Fibroblast of skin of abdomen (primary cell): ENCODE measurements at regions not wholly inside any gene's neighbourhood (a gene's known extent, or its start where the extent isn't known, plus 50 kb on each side); places are given as distances from the start of the nearest gene placed in this dataset.

Source experiments
- DNase-seq: peaks from one replicate; pipeline ENCODE4 v3.0.0-alpha.2; 2013

DNA sequence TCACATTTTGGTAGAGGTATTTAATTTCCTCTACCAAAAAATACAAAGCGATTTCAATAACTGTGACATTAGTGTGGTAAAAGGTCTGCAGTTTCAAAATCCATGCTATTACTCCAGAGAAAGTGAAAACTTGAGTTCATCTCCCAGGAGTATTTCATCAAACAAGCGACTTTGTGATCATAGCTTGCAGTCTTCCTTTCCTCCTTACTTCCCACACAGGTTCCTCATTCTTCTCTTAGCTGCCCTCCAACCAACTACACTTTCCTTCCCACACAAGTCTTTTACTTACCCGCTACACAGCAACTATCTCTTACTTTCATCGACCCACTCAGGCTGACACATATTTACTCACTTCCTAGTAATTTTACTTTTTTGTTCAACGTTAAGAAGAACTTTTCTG is 413.4 kb upstream of the USP15 start:
- no peak for DNase-seq

DNA sequence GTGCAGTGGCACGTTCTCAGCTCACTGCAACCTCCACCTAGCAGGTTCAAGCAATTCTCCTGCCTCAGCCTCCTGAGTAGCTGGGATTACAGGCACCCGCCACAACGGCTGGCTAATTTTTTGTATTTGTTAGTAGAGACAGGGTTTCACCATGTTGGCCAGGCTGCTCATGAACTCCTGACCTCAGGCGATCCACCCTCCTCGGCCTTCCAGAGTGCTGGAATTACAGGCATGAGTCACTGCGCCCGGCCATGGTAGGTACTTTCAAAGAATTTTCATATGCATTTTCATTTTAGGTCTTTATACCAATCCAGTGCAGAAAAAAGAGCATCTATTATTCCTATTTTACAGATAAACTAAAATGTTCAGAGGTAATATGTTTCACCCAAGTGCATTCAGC is 411.3 kb upstream of the USP15 start:
- no peak for DNase-seq

DNA sequence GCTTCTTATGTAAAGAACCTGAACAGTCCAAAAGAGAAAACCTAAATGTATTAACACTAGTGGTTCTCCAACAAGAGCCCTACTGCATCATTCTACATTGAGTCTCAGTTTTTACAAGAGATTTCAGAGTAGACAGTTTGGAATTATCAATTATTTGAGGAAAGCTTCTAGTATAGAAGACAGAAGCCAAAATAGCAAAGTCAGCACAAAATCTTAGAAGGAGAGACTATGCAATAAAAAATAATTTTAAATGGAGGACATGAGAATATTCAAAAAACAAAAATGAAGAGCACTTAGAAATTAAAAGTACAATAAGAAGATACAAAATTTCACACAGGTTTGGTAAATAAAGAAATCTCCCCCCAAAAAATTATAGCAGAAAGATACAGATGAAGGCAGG is 406.3 kb upstream of the USP15 start:
- no peak for DNase-seq

DNA sequence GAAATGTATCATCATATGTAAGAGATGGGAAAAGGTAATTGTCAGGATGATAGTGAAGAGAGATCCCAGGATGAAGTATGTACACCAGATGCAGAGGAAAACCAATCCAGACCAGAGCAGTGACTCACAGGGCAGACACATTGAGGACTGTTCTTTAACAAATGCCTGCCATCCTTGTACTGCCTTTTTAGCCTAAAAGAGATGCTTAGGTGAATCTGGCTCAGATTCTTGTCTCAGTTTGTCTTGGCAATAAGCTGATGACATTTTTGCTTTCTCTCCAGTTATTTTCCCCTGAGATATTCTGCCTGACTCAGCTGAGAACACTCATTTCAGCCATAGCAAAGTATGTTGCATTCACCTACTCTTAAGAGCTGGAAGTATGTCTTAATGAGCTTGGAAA is 405.3 kb upstream of the USP15 start:
- DNase-seq = peak; percentile 19

DNA sequence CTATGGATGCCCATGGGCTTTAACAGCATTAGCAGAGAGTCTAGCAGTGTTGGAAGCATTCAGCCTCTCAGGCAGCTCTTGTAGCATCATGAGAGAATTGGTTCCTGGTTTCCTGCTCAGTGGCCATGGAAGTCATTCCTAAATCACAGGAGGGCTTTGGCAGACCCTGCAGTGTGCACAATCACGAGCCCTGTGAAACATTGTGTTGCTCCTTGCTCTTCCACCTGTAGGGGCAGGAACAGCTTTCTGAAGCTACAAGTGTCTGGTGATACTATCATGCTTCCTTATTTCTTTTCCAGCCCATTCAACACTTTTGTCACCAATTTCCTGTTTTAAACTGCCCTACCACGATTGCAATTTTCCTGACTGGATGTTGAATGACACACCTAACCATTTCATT is 402.2 kb upstream of the USP15 start:
- DNase-seq = no peak

DNA sequence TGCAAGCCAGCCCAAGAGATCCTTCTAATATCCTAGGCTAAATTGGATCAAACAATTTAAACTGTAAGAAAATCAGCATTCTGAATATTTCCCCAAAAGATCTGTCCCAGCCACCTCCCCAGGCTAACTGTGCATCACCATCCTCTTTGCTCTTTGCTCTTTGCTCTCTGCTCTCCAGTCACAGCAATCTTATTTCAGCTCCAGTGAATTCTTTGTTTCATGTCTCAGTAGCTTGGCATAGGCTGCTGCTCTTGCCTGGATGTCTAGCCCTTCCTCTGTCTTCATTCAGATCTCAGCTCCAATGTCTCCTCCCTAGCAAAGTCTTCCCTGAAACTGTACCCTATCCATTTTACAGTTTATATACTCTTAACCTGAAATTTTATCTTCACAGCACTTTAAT is 399.8 kb upstream of the USP15 start:
- no peak for DNase-seq

DNA sequence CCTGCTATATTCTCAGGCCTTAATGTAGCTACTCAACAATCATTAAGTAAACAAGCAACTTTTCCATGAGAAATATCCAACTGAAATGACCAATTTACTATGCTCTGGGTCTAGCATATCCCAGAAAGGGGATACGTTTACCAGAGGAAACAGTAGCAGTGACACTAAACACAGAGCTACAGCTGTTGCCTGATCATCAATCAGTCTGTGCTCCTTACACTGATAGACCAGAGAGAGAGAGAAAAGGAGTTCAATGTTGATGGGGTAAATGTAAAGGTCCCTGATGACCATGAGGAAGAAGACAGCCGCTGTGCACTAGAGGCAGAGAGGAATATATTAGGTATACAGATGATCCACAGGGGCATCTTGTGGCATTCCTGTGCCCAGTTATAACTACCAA is 397.2 kb upstream of the USP15 start:
- DNase-seq = no peak

DNA sequence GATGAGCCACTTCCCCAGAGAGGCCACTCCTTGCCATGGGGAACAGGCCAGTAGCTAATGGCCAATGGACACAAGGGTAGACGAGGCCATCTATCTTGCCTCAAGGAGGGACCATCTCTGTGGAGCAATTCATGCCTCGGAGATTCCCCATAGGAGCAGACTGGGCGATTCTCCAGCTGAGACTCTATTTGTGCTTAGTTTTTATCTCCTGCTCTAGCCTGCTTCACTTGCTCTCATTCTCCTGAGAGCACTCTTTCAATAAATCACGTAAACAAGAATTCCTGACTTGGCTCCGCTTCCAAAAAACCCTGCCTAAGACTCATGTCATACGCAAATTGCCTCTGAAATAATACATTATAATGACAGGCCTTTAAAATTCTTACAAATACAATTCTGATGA is 396.4 kb upstream of the USP15 start:
- DNase-seq = no peak

DNA sequence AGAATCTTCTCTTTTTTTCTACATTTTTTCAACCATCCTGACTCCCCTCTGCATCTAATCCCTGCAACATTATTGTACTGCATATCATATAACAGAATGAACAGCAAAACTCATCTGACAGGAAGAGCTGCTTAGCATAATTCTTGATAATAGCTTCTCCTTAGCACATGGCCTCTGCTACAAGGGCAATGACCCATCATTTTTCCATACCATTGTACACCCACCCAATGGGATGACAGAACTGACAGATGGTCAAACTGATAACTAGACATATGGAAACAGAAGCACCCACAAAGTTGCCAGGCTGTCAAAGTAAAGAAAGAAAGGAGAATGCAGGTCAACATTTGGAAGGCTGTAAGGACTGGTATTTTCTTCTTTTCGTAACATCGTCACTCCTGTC is 390.4 kb upstream of the USP15 start:
- no peak for DNase-seq

DNA sequence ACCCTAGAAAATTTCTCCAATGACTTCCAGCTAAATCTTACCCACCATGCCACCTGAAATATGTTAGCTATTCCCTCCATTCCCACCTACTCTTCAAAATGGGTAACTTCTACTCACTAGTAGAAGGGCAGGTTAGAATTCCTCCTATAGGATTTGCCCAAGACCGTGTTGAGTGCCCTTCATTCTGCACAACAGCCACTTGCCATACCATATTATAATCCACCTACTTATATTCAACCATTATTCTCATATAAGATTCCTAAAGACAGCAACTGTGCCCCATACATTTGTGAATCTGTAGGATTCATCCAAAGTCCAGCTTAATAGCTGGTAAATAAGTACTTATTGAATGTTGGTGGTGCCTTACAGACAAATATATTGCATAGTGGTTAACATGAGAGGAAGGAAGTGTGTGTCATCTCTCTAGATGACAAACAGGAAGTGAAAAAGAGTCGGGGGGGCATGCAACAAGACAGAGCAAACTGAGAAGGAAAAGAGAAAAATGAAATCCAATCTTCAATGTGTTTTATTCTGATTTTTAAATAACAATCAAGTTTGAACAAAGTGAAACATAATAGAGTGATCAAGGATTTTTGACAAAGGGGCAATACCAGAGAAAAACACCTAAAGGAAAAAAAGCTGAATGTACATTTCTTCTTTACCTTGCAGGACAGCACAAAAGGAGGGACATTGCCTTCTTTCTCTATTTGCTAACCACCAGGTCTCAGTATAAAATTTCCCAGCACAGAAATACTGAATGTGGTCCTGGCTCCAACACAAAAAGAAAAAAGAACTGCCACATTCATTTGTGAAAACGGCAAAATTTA is 389.3 kb upstream of the USP15 start:
- DNase-seq = no peak

DNA sequence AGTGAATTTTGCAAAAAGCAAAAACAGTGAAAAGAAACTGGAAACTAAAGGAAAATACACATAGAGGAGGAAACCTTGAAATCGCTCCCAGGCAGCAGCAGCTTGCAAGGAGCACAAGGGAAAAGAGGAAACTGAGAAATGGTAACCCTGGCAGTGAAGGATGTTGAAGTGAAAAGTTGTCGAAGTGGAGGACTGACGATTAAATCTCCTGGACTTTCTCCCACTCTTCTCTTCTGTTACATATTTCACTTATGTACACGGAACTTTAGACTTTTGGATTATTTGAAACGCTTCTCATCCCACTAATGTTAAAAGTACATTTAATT is 388.8 kb upstream of the USP15 start:
- no peak for DNase-seq

DNA sequence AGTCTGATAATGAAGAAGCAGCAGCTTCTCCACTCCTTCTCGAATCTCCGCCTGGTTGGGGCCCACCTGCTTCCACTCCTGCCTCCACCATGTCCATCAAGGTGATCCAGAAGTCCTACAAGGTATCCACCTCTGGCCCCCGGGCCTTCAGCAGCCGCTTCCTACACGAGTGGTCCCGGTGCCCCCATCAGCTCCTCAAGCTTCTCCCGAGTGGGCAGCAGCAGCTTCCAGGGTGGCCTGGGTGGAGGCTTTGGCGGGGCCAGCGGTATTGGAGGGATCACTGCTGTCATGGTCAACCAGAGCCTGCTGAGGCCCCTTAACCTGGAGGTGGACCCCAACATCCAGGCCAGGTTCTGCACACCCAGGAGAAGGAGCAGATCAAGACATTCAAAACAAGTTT is 381.0 kb upstream of the USP15 start:
- DNase-seq = no peak

DNA sequence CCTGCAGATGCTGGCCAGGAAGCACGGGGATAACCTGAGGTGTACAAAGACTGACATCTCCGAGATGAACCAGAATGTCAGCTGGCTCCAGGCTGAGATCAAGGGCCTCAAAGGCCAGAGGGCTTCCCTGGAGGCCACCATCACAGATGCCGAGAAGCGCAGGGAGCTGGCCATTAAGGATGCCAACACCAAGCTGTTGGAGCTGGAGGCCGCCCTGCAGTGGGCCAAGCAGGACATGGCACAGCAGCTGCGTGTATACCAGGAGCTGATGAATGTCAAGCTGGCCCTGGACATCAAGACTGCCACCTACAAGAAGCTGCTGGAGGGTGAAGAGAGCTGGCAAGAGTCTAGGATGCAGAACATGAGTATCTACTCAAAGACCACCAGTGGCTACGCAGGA is 380.0 kb upstream of the USP15 start:
- no peak for DNase-seq

DNA sequence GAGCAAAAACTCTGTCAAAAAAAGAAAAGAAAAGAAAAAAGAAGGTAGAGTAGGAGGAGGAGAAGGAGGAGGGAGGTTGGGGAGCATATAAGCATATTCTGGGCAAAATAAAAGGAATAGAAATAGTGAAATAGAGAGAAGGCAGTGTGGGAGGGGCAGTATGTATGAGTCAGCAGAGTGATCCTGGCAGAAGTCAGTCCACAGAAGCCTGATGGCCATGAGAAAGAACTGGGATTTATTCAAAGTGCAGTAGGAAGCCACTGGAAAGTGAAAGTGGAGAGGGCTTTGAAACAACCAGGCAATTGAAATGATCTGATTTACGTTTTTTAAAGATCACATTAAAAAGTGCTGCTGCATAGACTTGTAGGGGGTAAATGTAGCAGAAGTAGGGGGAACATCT is 368.6 kb upstream of the USP15 start:
- no peak for DNase-seq

DNA sequence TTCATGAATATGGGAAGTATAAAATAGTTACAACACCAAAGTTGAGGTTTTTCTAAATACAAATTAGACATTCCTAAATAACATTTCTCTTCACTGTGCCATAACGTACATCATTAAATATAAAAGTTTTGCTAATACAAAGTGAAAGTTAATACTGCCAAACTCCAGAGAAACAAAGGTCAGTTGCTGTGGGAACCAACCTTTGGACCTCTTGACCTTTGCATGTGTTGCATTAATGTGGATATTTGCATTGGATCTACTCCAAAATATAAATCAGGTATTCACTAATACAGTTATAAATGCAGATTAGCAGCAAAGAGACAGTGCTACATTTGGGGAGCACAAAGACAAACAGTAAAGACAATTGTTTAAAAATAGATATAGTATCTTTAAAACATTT is 366.0 kb upstream of the USP15 start:
- no peak for DNase-seq

DNA sequence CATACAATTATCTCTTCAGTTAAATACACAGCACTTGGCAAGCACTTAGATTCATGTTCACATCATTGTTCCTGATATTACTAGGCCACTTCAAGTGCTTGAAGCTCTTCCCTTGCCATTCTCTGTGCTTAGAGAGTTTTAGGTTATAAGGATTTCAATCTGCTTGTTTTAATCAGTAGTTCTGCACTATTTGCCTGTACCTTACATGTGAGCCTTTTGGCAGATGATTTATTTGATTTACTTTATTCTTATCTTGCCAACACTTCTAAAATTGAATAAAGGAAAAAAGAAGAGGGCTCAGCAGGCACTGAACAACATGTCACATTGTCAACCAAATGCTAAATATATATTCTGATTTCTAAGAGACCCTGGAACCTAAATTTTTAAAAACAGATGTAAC is 363.8 kb upstream of the USP15 start:
- no peak for DNase-seq

DNA sequence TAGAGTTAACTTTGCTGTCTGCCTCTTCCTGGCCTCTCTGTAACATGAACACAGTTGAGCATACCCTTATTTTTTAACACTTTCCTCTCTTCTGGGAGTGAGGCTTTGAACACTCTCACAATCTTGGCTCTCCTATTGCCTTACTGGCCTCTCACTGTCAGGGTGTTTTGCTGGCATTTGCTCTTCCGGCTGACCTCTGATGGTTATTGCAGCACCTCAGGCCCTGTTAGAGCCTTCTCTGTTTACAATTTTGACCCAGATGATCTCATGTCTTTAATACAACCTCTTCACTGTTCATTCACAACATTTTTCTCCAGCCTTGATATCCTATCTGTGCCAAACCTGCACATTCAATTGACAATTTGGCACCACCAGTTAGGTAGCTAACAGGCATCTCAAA is 357.8 kb upstream of the USP15 start:
- no peak for DNase-seq

DNA sequence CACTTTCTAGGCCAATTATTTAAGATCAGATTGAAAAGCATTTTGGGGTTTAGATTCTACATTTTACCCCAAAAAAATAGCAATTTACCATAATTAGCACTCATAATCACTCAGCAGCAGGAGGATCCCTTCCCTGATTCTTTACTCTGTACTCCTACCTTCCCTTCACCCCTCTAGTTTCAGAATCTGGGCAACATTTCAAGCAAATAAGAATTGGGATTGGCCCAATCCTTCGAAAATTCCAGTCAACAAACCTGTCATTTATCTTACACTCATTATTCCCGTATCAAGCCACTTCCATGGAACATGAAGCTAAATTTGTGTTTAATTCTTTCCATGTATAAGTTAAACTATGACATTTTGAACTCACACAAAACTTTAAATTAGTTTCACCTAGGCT is 349.1 kb upstream of the USP15 start:
- no peak for DNase-seq

DNA sequence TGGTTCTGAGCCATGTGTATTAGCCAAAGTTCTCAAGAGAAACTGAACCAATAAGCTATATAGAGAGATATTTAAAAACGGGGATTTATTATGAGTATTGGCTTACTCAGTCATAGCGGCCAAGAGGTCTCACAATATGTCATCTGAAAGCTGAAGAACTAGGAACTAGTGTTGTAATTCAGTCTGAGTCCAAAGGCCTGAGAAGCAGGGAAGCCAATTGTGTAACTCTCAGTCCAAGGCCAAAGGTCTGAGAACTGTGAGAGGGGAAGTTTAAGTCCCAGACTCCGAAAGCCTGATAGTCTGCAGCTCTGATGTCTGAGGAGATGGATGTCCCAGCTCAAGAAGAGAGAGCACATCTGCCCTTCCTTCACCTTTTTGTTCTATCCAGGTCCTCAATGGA is 344.8 kb upstream of the USP15 start:
- DNase-seq = no peak

DNA sequence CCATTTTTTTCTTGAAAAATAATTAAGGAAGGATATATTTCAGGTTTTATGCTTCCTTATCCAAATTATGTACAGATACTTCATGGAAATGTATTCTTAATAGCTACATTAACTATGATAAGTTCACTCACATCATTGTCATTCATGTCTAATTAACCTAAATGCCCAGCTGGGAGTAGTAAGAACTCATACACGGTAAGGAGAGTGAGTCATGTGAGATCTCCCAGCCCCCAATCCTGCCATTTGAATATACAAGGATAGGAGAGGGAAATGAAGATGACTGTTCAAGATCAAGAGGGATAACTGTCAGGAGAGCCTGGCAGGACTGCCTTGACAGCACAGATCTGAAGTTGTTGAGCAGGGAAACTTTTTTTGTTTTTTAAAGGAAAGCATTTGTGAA is 343.4 kb upstream of the USP15 start:
- peak; percentile 7 for DNase-seq

DNA sequence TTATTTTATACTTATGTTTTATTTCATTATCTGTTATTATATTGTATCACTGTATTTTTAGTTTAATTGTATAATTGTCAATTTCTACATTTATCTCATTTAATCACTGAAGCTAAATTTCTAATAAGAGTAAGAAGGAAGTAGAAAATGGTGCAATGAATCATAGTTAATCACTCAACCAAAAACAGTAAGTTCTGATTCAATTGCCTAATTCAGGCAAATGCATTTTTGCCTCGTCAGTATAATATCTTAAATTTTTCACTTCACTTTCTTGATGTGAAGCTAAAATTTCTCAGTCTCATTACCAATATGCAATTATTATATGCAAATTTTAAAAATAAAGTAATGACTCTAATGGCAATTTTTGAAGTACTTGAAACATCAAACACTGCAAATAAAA is 340.5 kb upstream of the USP15 start:
- DNase-seq = no peak

DNA sequence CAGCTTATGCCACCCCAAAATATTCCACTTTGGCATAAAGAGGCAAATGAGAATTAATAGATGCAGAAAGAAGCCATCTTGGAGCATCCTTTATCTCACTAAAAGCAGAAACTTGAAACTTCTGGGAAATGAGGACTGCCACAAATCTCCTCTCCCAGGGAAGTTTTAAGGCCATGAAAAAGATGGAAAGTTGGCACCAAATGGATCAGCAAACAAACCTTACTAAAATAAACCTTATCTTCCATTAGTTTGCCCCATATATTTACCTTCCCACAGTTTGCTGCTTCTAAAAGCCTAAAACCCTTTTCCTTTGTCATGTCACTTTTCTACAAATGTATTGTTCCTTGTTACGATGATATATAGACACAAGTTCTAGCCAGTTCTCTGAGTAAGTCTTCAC is 340.0 kb upstream of the USP15 start:
- DNase-seq = no peak

DNA sequence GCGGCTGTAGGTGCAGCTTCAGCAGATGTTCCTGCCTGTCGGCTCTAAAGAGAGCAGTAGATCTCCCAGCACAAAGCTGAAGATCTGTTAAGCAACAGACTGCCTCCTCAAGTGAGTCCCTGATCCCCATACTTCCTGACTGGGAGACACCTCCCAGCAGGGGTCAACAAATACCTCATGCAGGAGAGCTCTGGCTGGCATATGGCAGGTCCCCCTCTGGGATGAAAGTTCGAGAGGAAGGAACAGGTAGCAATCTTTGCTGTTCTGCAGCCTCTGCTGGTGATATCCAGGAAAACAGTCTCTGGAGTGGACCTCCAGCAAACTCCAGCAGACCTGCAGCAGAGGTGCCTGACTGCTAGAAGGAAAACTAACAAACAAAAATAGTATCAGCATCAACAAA is 337.1 kb upstream of the USP15 start:
- no peak for DNase-seq

DNA sequence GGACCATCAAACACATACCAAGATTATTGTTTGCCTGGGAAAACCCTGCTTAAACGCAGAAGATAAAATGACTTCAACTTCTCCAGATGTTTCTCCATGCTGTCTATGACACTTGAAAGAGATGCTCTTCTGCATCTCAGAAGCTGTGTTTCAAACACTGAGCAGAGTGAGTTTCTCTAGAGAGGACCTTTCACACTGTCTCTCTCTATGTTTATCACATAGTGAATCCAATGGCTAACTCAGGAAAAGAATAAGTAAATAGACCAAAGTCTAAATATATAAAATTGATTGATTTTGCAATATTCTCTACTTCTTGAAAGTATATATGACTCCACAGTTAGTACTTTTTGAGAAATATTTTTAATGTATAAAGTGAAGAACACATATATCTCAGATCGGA is 325.6 kb upstream of the USP15 start:
- DNase-seq = no peak

DNA sequence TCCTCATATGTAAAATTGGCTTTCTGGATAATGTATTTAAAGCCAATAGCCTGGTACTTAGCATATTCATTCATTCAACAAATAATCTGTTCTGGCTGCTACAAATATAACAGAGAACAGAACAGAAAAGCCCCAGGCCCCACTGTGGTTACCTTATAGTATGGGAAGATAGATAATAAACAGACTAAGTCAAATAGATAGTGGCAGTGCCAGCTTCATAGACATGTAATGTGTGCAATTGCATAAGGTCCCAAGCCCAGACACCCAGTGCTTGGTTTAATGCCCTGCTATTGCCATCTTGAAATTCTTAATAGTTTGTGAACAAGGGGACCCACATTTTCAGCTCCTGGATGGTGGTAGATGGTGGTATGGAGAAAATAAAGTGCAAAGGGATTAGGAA is 320.2 kb upstream of the USP15 start:
- no peak for DNase-seq

DNA sequence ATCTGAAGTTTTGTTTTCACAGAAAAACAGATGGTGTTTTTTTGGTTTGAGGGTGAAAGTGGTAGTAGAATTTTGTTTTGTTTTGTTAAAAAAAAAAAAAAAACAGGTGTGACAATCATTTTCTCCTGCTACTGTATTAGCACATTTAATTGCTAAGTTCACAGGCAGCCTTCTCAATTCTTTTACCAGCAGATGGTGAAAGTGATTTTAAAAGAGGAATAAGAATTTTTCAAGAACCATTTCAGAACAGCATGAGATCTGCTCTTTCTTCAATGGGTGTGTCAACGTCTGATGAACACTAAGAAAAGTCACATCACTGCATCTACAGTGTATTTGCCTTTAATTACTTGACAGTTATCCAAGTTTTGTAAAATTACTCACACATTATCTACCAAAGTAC is 303.7 kb upstream of the USP15 start:
- DNase-seq = no peak
